H1 (cell line): ENCODE measurements at regions not wholly inside any gene's neighbourhood (a gene's known extent, or its start where the extent isn't known, plus 50 kb on each side); places are given as distances from the start of the nearest gene placed in this dataset.

Experiments used
- CTCF ChIA-PET: fragments of 300-600 bp; sonication (Branson Sonifier 250); formaldehyde crosslinking; loops from one replicate; lab custom pipeline; 2021; ENCODE audit not compliant: partially characterized antibody; lab: Charles Lee
- POLR2A ChIA-PET: fragments of 300-600 bp; sonication (Branson Sonifier 250); formaldehyde crosslinking; loops from one replicate; lab custom pipeline; 2021; ENCODE audit warnings: inconsistent platforms; ENCODE audit not compliant: partially characterized antibody; lab: Charles Lee
- DNase-seq, 2 experiments: peaks; one replicate each; pipeline versions ENCODE4 v3.0.0 to v3.0.0-alpha.2; 2010 to 2022; ENCODE audit warnings: low spot score in 2 of 2, low read depth in 1 of 2, mixed read lengths in 1 of 2
- FAIRE-seq: peaks from 2 replicates; lab custom pipeline; 2011; peaks lifted over from hg19 to GRCh38; lab: Jason Lieb, UNC
- H2AFZ ChIP-seq: 2 replicates; pipeline ENCODE4 v1.8.1; 2012; ENCODE audit warnings: low read length, inconsistent platforms
- H2AK5ac ChIP-seq: 2 replicates; pipeline ENCODE4 v1.6.1; 2013; ENCODE audit warnings: low read depth, low read length
- H2BK120ac ChIP-seq: replicated peaks from 2 replicates; pipeline ENCODE3; 2013; ENCODE audit warnings: low read depth, low read length, inconsistent platforms
- H2BK12ac ChIP-seq: 2 replicates; pipeline ENCODE4 v1.6.1; 2013; ENCODE audit warnings: low read depth, low read length
- H2BK15ac ChIP-seq: 2 replicates; pipeline ENCODE4 v1.6.1; 2013; ENCODE audit warnings: low read length
- H2BK20ac ChIP-seq: 2 replicates; pipeline ENCODE4 v1.6.1; 2013; ENCODE audit warnings: low read length
- H2BK5ac ChIP-seq: 2 replicates; pipeline ENCODE4 v1.6.1; 2013; ENCODE audit warnings: low read depth, low read length
- H3K14ac ChIP-seq: 2 replicates; pipeline ENCODE4 v1.6.1; 2013; ENCODE audit warnings: inconsistent platforms; ENCODE audit not compliant: insufficient read length
- H3K18ac ChIP-seq: 2 replicates; pipeline ENCODE4 v1.6.1; 2013; ENCODE audit warnings: low read length; ENCODE audit errors: extremely low read depth
- H3K23ac ChIP-seq: 2 replicates; pipeline ENCODE4 v1.6.1; 2013; ENCODE audit warnings: inconsistent platforms; ENCODE audit not compliant: insufficient read length
- H3K23me2 ChIP-seq: 2 replicates; pipeline ENCODE4 v1.6.1; 2013; ENCODE audit warnings: low read depth, low read length
- H3K27ac ChIP-seq: 2 replicates; pipeline ENCODE4 v1.6.1; 2011; ENCODE audit warnings: low read depth, low read length, inconsistent platforms
- H3K27me3 ChIP-seq, 4 experiments: replicated peaks in 1 of 4; 1 replicate in 1 of 4; 2 replicates in 3 of 4; pipeline versions ENCODE4 v1.6.1 to v1.8.1; 2011 to 2013; ENCODE audit warnings: low read length in 3 of 4, mild to moderate bottlenecking in 3 of 4, inconsistent platforms in 2 of 4, mixed read lengths in 2 of 4, moderate library complexity in 1 of 4; ENCODE audit not compliant: control insufficient read depth in 3 of 4, insufficient read depth in 3 of 4; ENCODE audit errors: extremely low read depth in 1 of 4
- H3K36me3 ChIP-seq, 4 experiments: 2 replicates each; pipeline versions ENCODE4 v1.6.1 to v1.8.1; 2011 to 2013; ENCODE audit warnings: mild to moderate bottlenecking in 4 of 4, low read length in 3 of 4, moderate library complexity in 2 of 4, control low read depth in 1 of 4, inconsistent platforms in 1 of 4; ENCODE audit not compliant: insufficient read depth in 4 of 4, control insufficient read depth in 2 of 4
- H3K4ac ChIP-seq: replicated peaks from 2 replicates; pipeline ENCODE3; 2013; ENCODE audit warnings: low read length, low read depth, mixed read lengths, inconsistent platforms; ENCODE audit not compliant: insufficient read length
- H3K4me1 ChIP-seq, 4 experiments: replicated peaks in 1 of 4; 1 replicate in 1 of 4; 2 replicates in 3 of 4; pipeline versions ENCODE4 v1.6.1 to v1.8.1; 2011 to 2013; ENCODE audit warnings: low read length in 3 of 4, inconsistent platforms in 2 of 4, mixed read lengths in 1 of 4; ENCODE audit not compliant: insufficient read depth in 4 of 4, control insufficient read depth in 3 of 4
- H3K4me2 ChIP-seq, 2 experiments: 2 replicates each; pipeline versions ENCODE4 v1.6.1 to v1.8.1; 2011 to 2013; ENCODE audit warnings: low read depth in 2 of 2, low read length in 2 of 2, control low read depth in 1 of 2, inconsistent platforms in 1 of 2, mild to moderate bottlenecking in 1 of 2; ENCODE audit not compliant: insufficient read depth in 1 of 2
- H3K4me3 ChIP-seq, 4 experiments: fragments of 200-600, 300-600 bp in 1 of 4; sonication (generic), shearing (Covaris generic), sonication (Bioruptor Twin) in 1 of 4; 2 replicates each; pipeline versions ENCODE4 v1.5.1 to v1.8.1; 2011 to 2016; ENCODE audit warnings: low read length in 4 of 4, low read depth in 3 of 4, control low read depth in 2 of 4, inconsistent platforms in 2 of 4, mild to moderate bottlenecking in 2 of 4, mixed read lengths in 1 of 4, moderate library complexity in 1 of 4; ENCODE audit not compliant: insufficient read depth in 2 of 4; ENCODE audit errors: extremely low read depth in 1 of 4
- H3K56ac ChIP-seq: replicated peaks from 2 replicates; pipeline ENCODE3; 2013; ENCODE audit warnings: low read depth, mild to moderate bottlenecking, mixed read lengths, low read length, inconsistent platforms; ENCODE audit not compliant: insufficient read length
- H3K79me1 ChIP-seq: 2 replicates; pipeline ENCODE4 v1.6.1; 2013; ENCODE audit warnings: low read depth, low read length, control low read depth
- H3K79me2 ChIP-seq, 2 experiments: 2 replicates each; pipeline versions ENCODE4 v1.6.1 to v1.8.1; 2012 to 2013; ENCODE audit warnings: low read length in 2 of 2, mild to moderate bottlenecking in 2 of 2, inconsistent platforms in 1 of 2; ENCODE audit not compliant: insufficient read depth in 2 of 2, control insufficient read depth in 1 of 2
- H3K9ac ChIP-seq, 4 experiments: replicated peaks in 1 of 4; 1 replicate in 1 of 4; 2 replicates in 3 of 4; pipeline versions ENCODE4 v1.6.1 to v1.8.1; 2011 to 2013; ENCODE audit warnings: low read depth in 3 of 4, low read length in 3 of 4, control low read depth in 2 of 4, mild to moderate bottlenecking in 2 of 4, moderate library complexity in 2 of 4, inconsistent platforms in 1 of 4; ENCODE audit errors: extremely low read depth in 1 of 4
- H3K9me3 ChIP-seq, 2 experiments: 2 replicates each; pipeline versions ENCODE4 v1.6.1 to v1.8.1; 2012 to 2013; ENCODE audit warnings: mild to moderate bottlenecking in 2 of 2, moderate library complexity in 2 of 2, control low read depth in 1 of 2, inconsistent platforms in 1 of 2, low read depth in 1 of 2, low read length in 1 of 2, mixed read lengths in 1 of 2; ENCODE audit not compliant: insufficient read depth in 2 of 2
- H4K20me1 ChIP-seq, 2 experiments: replicated peaks in 1 of 2; 2 replicates each; pipeline versions ENCODE3 to v1.8.1; 2011 to 2013; ENCODE audit warnings: inconsistent platforms in 2 of 2, low read length in 2 of 2, mild to moderate bottlenecking in 1 of 2; ENCODE audit not compliant: insufficient read depth in 2 of 2, control insufficient read depth in 1 of 2
- H4K5ac ChIP-seq: 2 replicates; pipeline ENCODE4 v1.6.1; 2013; ENCODE audit warnings: low read length, low read depth, mixed read lengths, inconsistent platforms; ENCODE audit not compliant: insufficient read length
- H4K8ac ChIP-seq: 2 replicates; pipeline ENCODE4 v1.8.0; 2013; ENCODE audit warnings: mild to moderate bottlenecking, moderate library complexity, low read length, inconsistent platforms; ENCODE audit not compliant: insufficient read depth; ENCODE audit errors: extremely low read depth
- H4K91ac ChIP-seq: replicated peaks from 2 replicates; pipeline ENCODE3; 2013; ENCODE audit warnings: low read length, mixed read lengths, inconsistent platforms; ENCODE audit not compliant: insufficient read length
- BCL11A ChIP-seq, 2 experiments: IDR thresholded peaks; one replicate each; pipeline ENCODE4 v1.6.1; 2011; ENCODE audit warnings: low read depth in 2 of 2, low read length in 2 of 2, mild to moderate bottlenecking in 2 of 2
- CTBP2 ChIP-seq: IDR thresholded peaks from 2 replicates; pipeline ENCODE4 v1.7.0; 2011; ENCODE audit warnings: borderline replicate concordance, mild to moderate bottlenecking, moderate library complexity, mixed read lengths, low read length; ENCODE audit not compliant: insufficient read depth, insufficient read length
- WGBS, 2 experiments: shearing (Covaris generic) in 1 of 2; methylation state at CpG; one replicate each; pipeline versions ENCODE4 v1.1.6 to v1.1.7; 2013 to 2015; ENCODE audit warnings: low lambda C conversion rate in 2 of 2, mixed read lengths in 2 of 2, inconsistent platforms in 1 of 2, low coverage in 1 of 2, missing lambda C conversion rate in 1 of 2; ENCODE audit not compliant: insufficient replicate concordance in 2 of 2, insufficient coverage in 1 of 2, insufficient read length in 1 of 2; ENCODE audit errors: extremely low coverage in 1 of 2, missing lambda C conversion rate in 1 of 2; 5-methylcytosine and 5-hydroxymethylcytosine counted together

DNA sequence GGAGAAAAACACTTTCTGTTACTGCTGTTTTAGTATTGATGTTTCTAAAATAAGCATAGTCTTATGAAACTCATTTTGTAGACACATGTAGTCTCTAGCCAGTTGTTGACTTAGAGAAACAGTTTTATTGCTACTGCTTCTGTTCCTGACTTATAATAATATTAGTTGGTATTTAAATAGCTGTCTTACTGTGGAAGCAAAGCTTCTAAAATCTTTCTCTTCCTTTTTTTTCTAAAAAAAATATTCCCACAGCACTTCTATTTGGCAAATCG, 121.8 kb downstream of the MTX2 start:
- Histone ChIP-seq H2BK120ac (no peak overlapping the region), H3K56ac (no peak overlapping the region), H2BK5ac (no peak overlapping the region), H3K23me2 (no peaks in the 10 kb centered on the region), H3K18ac (no peak overlapping the region), H4K91ac (no peak overlapping the region), H3K4me2 (no peak overlapping the region), H3K36me3 (no peaks in the 10 kb centered on the region), H3K79me1 (no peaks in the 10 kb centered on the region), H4K20me1 (no peaks in the 10 kb centered on the region), H3K27ac (no peak overlapping the region), H2AFZ (no peak overlapping the region), H3K4me1 (no peaks in the 10 kb centered on the region), H2BK15ac (no peak overlapping the region), H2BK20ac (no peak overlapping the region), H3K23ac (no peak overlapping the region), H3K9ac (no peak overlapping the region), H2AK5ac (no peak overlapping the region), H3K9me3 (no peaks in the 10 kb centered on the region), H4K5ac (no peak overlapping the region), H3K4me3 (no peak overlapping the region), H3K14ac (no peak overlapping the region), H3K27me3 (no peaks in the 10 kb centered on the region), H3K4ac (no peak overlapping the region), H4K8ac (no peak overlapping the region), H3K79me2 (no peaks in the 10 kb centered on the region), H2BK12ac (no peak overlapping the region)
- DNase-seq (no peak), FAIRE-seq (no peak)
- ChIA-PET POLR2A (no interaction called here), CTCF (interaction anchor here (1.2 kb wide), 1 partner anchor 251 kb away, joined by 4 read pairs; no protein-coding TSS in a partner anchor)
- TF ChIP-seq BCL11A (IDR thresholded peaks at IDR 0.05; ENCODE audit: low read depth in 2 of 2, low read length in 2 of 2) (no peak), CTBP2 (no peak)
- WGBS, 2 experiments, result 92% methylated on average over 1 of the region's 1 CpG; no CpG with 5 or more reads in 1 of the 2 experiments
